Gastrocnemius medialis (tissue), 4 donors: ENCODE measurements at regions not wholly inside any gene's neighbourhood (a gene's known extent, or its start where the extent isn't known, plus 50 kb on each side); places are given as distances from the start of the nearest gene placed in this dataset.

ENCODE experiments used
- POLR2A ChIP-seq, 2 donors: fragments of 450-650 bp; IDR thresholded peaks; one replicate each; pipeline ENCODE4 v1.6.1; 2017; ENCODE audit warnings: antibody characterized with exemption in 2 of 2, mild to moderate bottlenecking in 2 of 2, moderate library complexity in 2 of 2
- TF ChIP-seq, protein P1 (sequence below), 5 experiments: fragments of 450-650 bp in 3 of 5; fragments of 200-600 bp in 2 of 5; sonication (generic) in 2 of 5; IDR thresholded peaks in 4 of 5; conservative IDR thresholded peaks in 1 of 5; 1 replicate in 4 of 5; 2 replicates in 1 of 5; pipeline ENCODE4 v1.5.1; 2016 to 2019; ENCODE audit warnings: antibody characterized with exemption in 5 of 5, mild to moderate bottlenecking in 3 of 5, moderate library complexity in 3 of 5

GRCh38 chr2:122982936-122983335 is 1042.2 kb upstream of the CNTNAP5 start:
- no peak for TF ChIP-seq POLR2A (IDR thresholded peaks at IDR 0.05)
- TF ChIP-seq, protein P1, sequence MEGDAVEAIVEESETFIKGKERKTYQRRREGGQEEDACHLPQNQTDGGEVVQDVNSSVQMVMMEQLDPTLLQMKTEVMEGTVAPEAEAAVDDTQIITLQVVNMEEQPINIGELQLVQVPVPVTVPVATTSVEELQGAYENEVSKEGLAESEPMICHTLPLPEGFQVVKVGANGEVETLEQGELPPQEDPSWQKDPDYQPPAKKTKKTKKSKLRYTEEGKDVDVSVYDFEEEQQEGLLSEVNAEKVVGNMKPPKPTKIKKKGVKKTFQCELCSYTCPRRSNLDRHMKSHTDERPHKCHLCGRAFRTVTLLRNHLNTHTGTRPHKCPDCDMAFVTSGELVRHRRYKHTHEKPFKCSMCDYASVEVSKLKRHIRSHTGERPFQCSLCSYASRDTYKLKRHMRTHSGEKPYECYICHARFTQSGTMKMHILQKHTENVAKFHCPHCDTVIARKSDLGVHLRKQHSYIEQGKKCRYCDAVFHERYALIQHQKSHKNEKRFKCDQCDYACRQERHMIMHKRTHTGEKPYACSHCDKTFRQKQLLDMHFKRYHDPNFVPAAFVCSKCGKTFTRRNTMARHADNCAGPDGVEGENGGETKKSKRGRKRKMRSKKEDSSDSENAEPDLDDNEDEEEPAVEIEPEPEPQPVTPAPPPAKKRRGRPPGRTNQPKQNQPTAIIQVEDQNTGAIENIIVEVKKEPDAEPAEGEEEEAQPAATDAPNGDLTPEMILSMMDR (IDR thresholded peaks at IDR 0.05 in 4 of 5, conservative IDR thresholded peaks at IDR 0.05 in 1 of 5) = no peak
